Activated CD4-positive, alpha-beta T cell treated with anti-CD3 and anti-CD28 coated beads, Interleukin-2, amount 10 ng/mL, durations not matched to agents 24 days and 14 days (primary cell): ENCODE measurements at regions not wholly inside any gene's neighbourhood (a gene's known extent, or its start where the extent isn't known, plus 50 kb on each side); places are given as distances from the start of the nearest gene placed in this dataset.
"Not testable (repeated sequence)": the region's sequence is repeated elsewhere in the genome, so short reads cannot be mapped to it uniquely, and the experiment has no call there.

Experiments used
- DNase-seq: peaks from one replicate; pipeline ENCODE4 v3.0.0; 2022
- H3K27ac Mint-ChIP-seq: one replicate; pipeline ENCODE4 v1.8.0; 2022; ENCODE audit warnings: mild to moderate bottlenecking, mixed read lengths
- H3K27me3 Mint-ChIP-seq: one replicate; pipeline ENCODE4 v1.8.0; 2022; ENCODE audit warnings: mixed read lengths
- H3K36me3 Mint-ChIP-seq: one replicate; pipeline ENCODE4 v1.8.0; 2022; ENCODE audit warnings: low read depth, mild to moderate bottlenecking, mixed read lengths
- H3K4me1 Mint-ChIP-seq: one replicate; pipeline ENCODE4 v1.8.0; 2021; ENCODE audit warnings: mixed read lengths
- H3K4me3 Mint-ChIP-seq: one replicate; pipeline ENCODE4 v1.8.0; 2022; ENCODE audit warnings: mild to moderate bottlenecking, moderate library complexity, mixed read lengths
- H3K9me3 Mint-ChIP-seq: one replicate; pipeline ENCODE4 v1.8.0; 2021; ENCODE audit warnings: mixed read lengths
- intact Hi-C: fragments of 100-400 bp; cut with micrococcal nuclease; formaldehyde crosslinking; loops from one replicate; pipeline ENCODE4 v1.15.1; 2023

GRCh38 chr3:117017135-117017894 lies 307.7 kb downstream of the TUSC7 start:
- no peak overlapping the region for H3K4me3 Mint-ChIP-seq
- no peaks in the 10 kb centered on the region for H3K27me3 Mint-ChIP-seq
- no peaks in the 10 kb centered on the region for H3K4me1 Mint-ChIP-seq
- DNase-seq = no peak
- intact Hi-C loops = no loop called here
- H3K9me3 Mint-ChIP-seq = no peaks in the 10 kb centered on the region
- H3K27ac Mint-ChIP-seq = no peak overlapping the region
- H3K36me3 Mint-ChIP-seq = no peaks in the 10 kb centered on the region

- Mint-ChIP-seq H3K27me3 (no peaks in the 10 kb centered on the region), H3K27ac (no peak overlapping the region), H3K4me3 (no peak overlapping the region), H3K9me3 (no peaks in the 10 kb centered on the region), H3K36me3 (no peaks in the 10 kb centered on the region), H3K4me1 (no peaks in the 10 kb centered on the region)
- no peak for DNase-seq
- intact Hi-C loops = loop anchor here (2.0 kb wide), 1 partner anchor 508 kb away; no protein-coding TSS in a partner anchor
These were observed 309.1 kb downstream of the TUSC7 start for GRCh38 chr3:117018655-117019054.

- no peaks in the 10 kb centered on the region for H3K4me1 Mint-ChIP-seq
- no peaks in the 10 kb centered on the region for H3K27me3 Mint-ChIP-seq
- intact Hi-C loops = loop anchor here (2.0 kb wide), 1 partner anchor 508 kb away; no protein-coding TSS in a partner anchor
- H3K4me3 Mint-ChIP-seq = no peak overlapping the region
- no peaks in the 10 kb centered on the region for H3K9me3 Mint-ChIP-seq
- no peaks in the 10 kb centered on the region for H3K36me3 Mint-ChIP-seq
- H3K27ac Mint-ChIP-seq = no peak overlapping the region
- DNase-seq = peak; percentile 73
These were observed 309.6 kb downstream of the TUSC7 start for GRCh38 chr3:117019082-117019713.

GRCh38 chr3:117026401-117026800 lies 316.8 kb downstream of the TUSC7 start:
- H3K9me3 Mint-ChIP-seq = peaks cover 3% of the 10 kb centered on the region
- H3K36me3 Mint-ChIP-seq = no peaks in the 10 kb centered on the region
- no peak for DNase-seq
- H3K27me3 Mint-ChIP-seq = no peaks in the 10 kb centered on the region
- no peaks in the 10 kb centered on the region for H3K4me1 Mint-ChIP-seq
- intact Hi-C loops = no loop called here
- no peak overlapping the region for H3K27ac Mint-ChIP-seq
- no peak overlapping the region for H3K4me3 Mint-ChIP-seq

- Mint-ChIP-seq H3K4me1 (no peaks in the 10 kb centered on the region), H3K9me3 (peaks cover 3% of the 10 kb centered on the region), H3K4me3 (no peak overlapping the region), H3K27me3 (no peaks in the 10 kb centered on the region), H3K36me3 (no peaks in the 10 kb centered on the region), H3K27ac (no peak overlapping the region)
- intact Hi-C loops = no loop called here
- DNase-seq = no peak
These were observed 326.2 kb downstream of the TUSC7 start for GRCh38 chr3:117035745-117036144.

- Mint-ChIP-seq H3K36me3 (no peaks in the 10 kb centered on the region), H3K4me3 (no peak overlapping the region), H3K27me3 (no peaks in the 10 kb centered on the region), H3K9me3 (peaks cover 3% of the 10 kb centered on the region), H3K4me1 (no peaks in the 10 kb centered on the region), H3K27ac (no peak overlapping the region)
- no peak for DNase-seq
- intact Hi-C loops = no loop called here
These were observed 326.8 kb downstream of the TUSC7 start for GRCh38 chr3:117036259-117036799.

GRCh38 chr3:117045143-117045542 lies 335.6 kb downstream of the TUSC7 start:
- intact Hi-C loops = no loop called here
- Mint-ChIP-seq H3K27ac (no peak overlapping the region), H3K36me3 (no peaks in the 10 kb centered on the region), H3K4me3 (no peak overlapping the region), H3K9me3 (no peaks in the 10 kb centered on the region), H3K4me1 (no peaks in the 10 kb centered on the region), H3K27me3 (no peaks in the 10 kb centered on the region)
- no peak for DNase-seq

- intact Hi-C loops = no loop called here
- no peak for DNase-seq
- Mint-ChIP-seq H3K27ac (no peak overlapping the region), H3K27me3 (no peaks in the 10 kb centered on the region), H3K9me3 (no peaks in the 10 kb centered on the region), H3K4me1 (no peaks in the 10 kb centered on the region), H3K4me3 (no peak overlapping the region), H3K36me3 (no peaks in the 10 kb centered on the region)
These were observed 338.5 kb downstream of the TUSC7 start for GRCh38 chr3:117047951-117048705.

- peaks cover 2% of the 10 kb centered on the region for H3K27me3 Mint-ChIP-seq
- H3K36me3 Mint-ChIP-seq = no peaks in the 10 kb centered on the region
- intact Hi-C loops = no loop called here
- no peak overlapping the region for H3K4me3 Mint-ChIP-seq
- no peak overlapping the region for H3K27ac Mint-ChIP-seq
- no peaks in the 10 kb centered on the region for H3K4me1 Mint-ChIP-seq
- no peak for DNase-seq
- no peaks in the 10 kb centered on the region for H3K9me3 Mint-ChIP-seq
These were observed 342.8 kb downstream of the TUSC7 start for GRCh38 chr3:117052395-117052794.

- Mint-ChIP-seq H3K9me3 (no peaks in the 10 kb centered on the region), H3K27ac (no peak overlapping the region), H3K36me3 (no peaks in the 10 kb centered on the region), H3K4me1 (no peaks in the 10 kb centered on the region), H3K4me3 (no peak overlapping the region), H3K27me3 (peaks cover 2% of the 10 kb centered on the region)
- DNase-seq = no peak
- intact Hi-C loops = no loop called here
These were observed 345.0 kb downstream of the TUSC7 start for GRCh38 chr3:117054556-117054955.

- H3K4me3 Mint-ChIP-seq, H3K27ac Mint-ChIP-seq, H3K9me3 Mint-ChIP-seq, DNase-seq, H3K27me3 Mint-ChIP-seq, H3K36me3 Mint-ChIP-seq, H3K4me1 Mint-ChIP-seq, intact Hi-C loops: not testable (repeated sequence)
These were observed 347.4 kb downstream of the TUSC7 start for GRCh38 chr3:117056946-117057345.

GRCh38 chr3:117059067-117059955 lies 349.7 kb downstream of the TUSC7 start:
- intact Hi-C loops = no loop called here
- no peaks in the 10 kb centered on the region for H3K9me3 Mint-ChIP-seq

GRCh38 chr3:117059956-117060270 lies 350.3 kb downstream of the TUSC7 start:
- no peaks in the 10 kb centered on the region for H3K9me3 Mint-ChIP-seq

More at GRCh38 chr3:117059067-117059955, 349.7 kb downstream of the TUSC7 start:
- no peak for DNase-seq
- peaks cover 2% of the 10 kb centered on the region for H3K27me3 Mint-ChIP-seq
- H3K4me1 Mint-ChIP-seq = no peaks in the 10 kb centered on the region
- H3K27ac Mint-ChIP-seq = no peak overlapping the region
- no peak overlapping the region for H3K4me3 Mint-ChIP-seq
- H3K36me3 Mint-ChIP-seq = no peaks in the 10 kb centered on the region

More at GRCh38 chr3:117059956-117060270, 350.3 kb downstream of the TUSC7 start:
- Mint-ChIP-seq H3K4me1 (no peaks in the 10 kb centered on the region), H3K27me3 (peaks cover 2% of the 10 kb centered on the region), H3K4me3 (no peak overlapping the region), H3K36me3 (no peaks in the 10 kb centered on the region), H3K27ac (no peak overlapping the region)
- DNase-seq = no peak
- intact Hi-C loops = no loop called here
